Uterus (tissue), 2 donors: ENCODE measurements at regions not wholly inside any gene's neighbourhood (a gene's known extent, or its start where the extent isn't known, plus 50 kb on each side); places are given as distances from the start of the nearest gene placed in this dataset.
"Not testable (repeated sequence)": the region's sequence is repeated elsewhere in the genome, so short reads cannot be mapped to it uniquely, and the experiment has no call there.

Experiments
- CTCF ChIP-seq, 4 experiments: fragments of 200-600 bp in 2 of 4; fragments of 450-650 bp in 2 of 4; sonication (generic) in 2 of 4; IDR thresholded peaks; one replicate each; pipeline ENCODE4 v1.5.1; 2016 to 2019; ENCODE audit warnings: antibody characterized with exemption in 4 of 4, mild to moderate bottlenecking in 2 of 4, moderate library complexity in 1 of 4
- POLR2A ChIP-seq, 2 donors: fragments of 450-650 bp; IDR thresholded peaks; one replicate each; pipeline ENCODE4 v1.6.1; 2016; ENCODE audit warnings: antibody characterized with exemption in 2 of 2, mild to moderate bottlenecking in 1 of 2, moderate library complexity in 1 of 2

DNA sequence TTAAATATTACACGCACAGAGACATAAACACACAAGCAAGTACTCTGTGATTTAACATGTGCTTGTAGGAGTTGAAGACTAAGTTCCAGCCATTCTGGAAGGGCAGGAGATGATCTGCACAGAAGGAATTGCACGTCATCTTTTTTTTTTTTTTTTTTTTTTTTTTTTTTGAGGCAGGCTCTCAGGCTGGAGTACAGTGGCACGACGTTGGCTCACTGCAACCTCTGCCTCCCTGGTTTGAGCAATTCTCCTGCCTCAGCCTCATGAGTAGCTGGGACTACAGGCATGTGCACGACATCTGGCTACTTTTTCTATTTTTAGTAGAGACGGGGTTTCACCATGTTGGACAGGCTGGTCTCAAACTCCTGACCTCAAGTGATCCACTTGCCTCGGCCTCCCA, 63.2 kb upstream of the MID1 start:
- TF ChIP-seq CTCF, POLR2A (IDR thresholded peaks at IDR 0.05): not testable (repeated sequence)
